SK-N-SH (cell line): ENCODE measurements at regions not wholly inside any gene's neighbourhood (a gene's known extent, or its start where the extent isn't known, plus 50 kb on each side); places are given as distances from the start of the nearest gene placed in this dataset.

ENCODE experiments used
- CTCF ChIA-PET: fragments of 300-600, 350-600 bp; formaldehyde crosslinking; extraction: SDS; loops from one replicate; lab custom pipeline; 2021; lab: Yijun Ruan, JAX
- POLR2A ChIA-PET: fragments of 350-600 bp; sonication (Branson Sonifier 250); formaldehyde crosslinking; extraction: SDS; loops from one replicate; lab custom pipeline; 2020; ENCODE audit warnings: antibody characterized with exemption, inconsistent platforms; lab: Yijun Ruan, JAX
- DNase-seq: peaks from one replicate; pipeline ENCODE4 v3.0.0; 2012
- H2AFZ ChIP-seq: fragments of 200-600 bp; sonication (generic); 2 replicates; pipeline ENCODE4 v1.8.1; 2016; ENCODE audit warnings: antibody characterized with exemption, mild to moderate bottlenecking, low read depth
- H3F3A ChIP-seq: fragments of 200-600 bp; sonication (generic); replicated peaks from 2 replicates; pipeline ENCODE3; 2016; ENCODE audit warnings: antibody characterized with exemption, mild to moderate bottlenecking; ENCODE audit not compliant: insufficient read depth
- H3K27ac ChIP-seq, 2 experiments: fragments of 200-500 bp in 1 of 2; fragments of 200-600 bp in 1 of 2; sonication (Bioruptor generic) in 1 of 2; sonication (generic), shearing (Covaris generic) in 1 of 2; 2 replicates each; pipeline versions ENCODE4 v1.5.1 to v1.6.1; 2014 to 2016; ENCODE audit warnings: low read depth in 2 of 2, inconsistent platforms in 1 of 2, low read length in 1 of 2, mild to moderate bottlenecking in 1 of 2, mixed read lengths in 1 of 2
- H3K27me3 ChIP-seq: fragments of 200-600 bp; sonication (generic), shearing (Covaris generic); 2 replicates; pipeline ENCODE4 v1.6.1; 2016; ENCODE audit warnings: mixed run types; ENCODE audit not compliant: insufficient read depth
- H3K36me3 ChIP-seq, 2 experiments: fragments of 200-500 bp in 1 of 2; fragments of 200-600 bp in 1 of 2; sonication (Bioruptor generic) in 1 of 2; sonication (generic) in 1 of 2; replicated peaks in 1 of 2; 2 replicates each; pipeline versions ENCODE3 to v1.5.1; 2014 to 2016; ENCODE audit warnings: low read length in 1 of 2, mild to moderate bottlenecking in 1 of 2; ENCODE audit not compliant: insufficient read depth in 2 of 2, control insufficient read depth in 1 of 2
- H3K4me1 ChIP-seq, 2 experiments: fragments of 200-500 bp in 1 of 2; fragments of 200-600 bp in 1 of 2; sonication (Bioruptor generic) in 1 of 2; sonication (generic), shearing (Covaris generic) in 1 of 2; 2 replicates each; pipeline versions ENCODE4 v1.5.1 to v1.6.1; 2014 to 2016; ENCODE audit warnings: low read depth in 1 of 2, low read length in 1 of 2, mixed run types in 1 of 2; ENCODE audit not compliant: insufficient read depth in 2 of 2, control insufficient read depth in 1 of 2
- H3K4me2 ChIP-seq: fragments of 200-600 bp; sonication (generic), shearing (Covaris generic); 2 replicates; pipeline ENCODE4 v1.6.1; 2017; ENCODE audit warnings: mixed run types
- H3K4me3 ChIP-seq, 2 experiments: fragments of 200-500 bp in 1 of 2; fragments of 200-600 bp in 1 of 2; sonication (Bioruptor generic) in 1 of 2; sonication (generic), shearing (Covaris generic) in 1 of 2; 2 replicates each; pipeline versions ENCODE4 v1.5.1 to v1.8.1; 2014 to 2016; ENCODE audit warnings: low read depth in 2 of 2, inconsistent platforms in 1 of 2, low read length in 1 of 2, mild to moderate bottlenecking in 1 of 2, mixed read lengths in 1 of 2, moderate library complexity in 1 of 2
- H3K79me2 ChIP-seq: fragments of 200-600 bp; sonication (generic); 2 replicates; pipeline ENCODE4 v1.8.1; 2017; ENCODE audit warnings: mild to moderate bottlenecking; ENCODE audit not compliant: insufficient read depth
- H3K9ac ChIP-seq: fragments of 200-600 bp; sonication (generic); 2 replicates; pipeline ENCODE4 v1.6.1; 2017; ENCODE audit warnings: mixed run types
- H3K9me2 ChIP-seq: fragments of 200-600 bp; sonication (generic); 2 replicates; pipeline ENCODE4 v1.6.1; 2017; ENCODE audit warnings: mixed run types
- H3K9me3 ChIP-seq: fragments of 200-600 bp; sonication (generic); 2 replicates; pipeline ENCODE4 v1.6.1; 2017; ENCODE audit warnings: mixed run types, mild to moderate bottlenecking, moderate library complexity
- H4K20me1 ChIP-seq: fragments of 200-600 bp; sonication (generic); 2 replicates; pipeline ENCODE4 v1.6.1; 2017; ENCODE audit warnings: mild to moderate bottlenecking, mixed run types; ENCODE audit not compliant: insufficient read depth
- CTCF ChIP-seq: fragments of 200-600 bp; sonication (generic); IDR thresholded peaks from 2 replicates; pipeline ENCODE4 v1.6.1; 2017; ENCODE audit warnings: antibody characterized with exemption, mild to moderate bottlenecking, moderate library complexity
- EP300 ChIP-seq, 2 experiments: IDR thresholded peaks; 2 replicates each; pipeline versions ENCODE4 v1.4.0 to v1.6.1; 2012; ENCODE audit warnings: borderline replicate concordance in 1 of 2, low read depth in 1 of 2, low read length in 1 of 2
- FOSL2 ChIP-seq: IDR thresholded peaks from 2 replicates; pipeline ENCODE4 v1.4.0; 2012; ENCODE audit warnings: low read depth, mild to moderate bottlenecking, moderate library complexity, borderline replicate concordance
- JUND ChIP-seq: IDR thresholded peaks from 2 replicates; pipeline ENCODE4 v1.4.0; 2012
- MEF2A ChIP-seq: IDR thresholded peaks from 2 replicates; pipeline ENCODE4 v1.4.0; 2012; ENCODE audit warnings: low read depth, borderline replicate concordance
- NFIC ChIP-seq: IDR thresholded peaks from 2 replicates; pipeline ENCODE4 v1.4.0; 2012; ENCODE audit warnings: borderline replicate concordance
- NRF1 ChIP-seq: IDR thresholded peaks from 2 replicates; pipeline ENCODE4 v1.6.1; 2012; ENCODE audit warnings: low read depth, mild to moderate bottlenecking, low read length
- RAD21 ChIP-seq: IDR thresholded peaks from 2 replicates; pipeline ENCODE4 v1.6.1; 2012; ENCODE audit warnings: mild to moderate bottlenecking, low read length
- RFX5 ChIP-seq: IDR thresholded peaks from 2 replicates; pipeline ENCODE4 v1.6.1; 2012; ENCODE audit warnings: mild to moderate bottlenecking, improper control_type of control experiment, low read length
- RXRA ChIP-seq: IDR thresholded peaks from 2 replicates; pipeline ENCODE4 v1.4.0; 2012; ENCODE audit warnings: low read depth, mild to moderate bottlenecking, borderline replicate concordance
- TAF1 ChIP-seq: IDR thresholded peaks from 2 replicates; pipeline ENCODE4 v1.6.1; 2012; ENCODE audit warnings: low read depth, mild to moderate bottlenecking, low read length, moderate library complexity, borderline replicate concordance
- TCF12 ChIP-seq: IDR thresholded peaks from 2 replicates; pipeline ENCODE4 v1.4.0; 2012
- YY1 ChIP-seq: IDR thresholded peaks from 2 replicates; pipeline ENCODE4 v1.4.0; 2012; ENCODE audit warnings: low read depth, mild to moderate bottlenecking
- WGBS: methylation state at CpG from one replicate; pipeline ENCODE4 v1.1.6; 2017; ENCODE audit warnings: low lambda C conversion rate; 5-methylcytosine and 5-hydroxymethylcytosine counted together
- TF ChIP-seq, protein P1 (sequence below): fragments of 150-350 bp; IDR thresholded peaks from 2 replicates; pipeline ENCODE4 v1.6.1; 2017; ENCODE audit warnings: antibody characterized with exemption, low read length, low read depth, borderline replicate concordance
- TF ChIP-seq, protein P2 (sequence below): IDR thresholded peaks from 2 replicates; pipeline ENCODE4; 2012
- TF ChIP-seq, protein P3 (sequence below): IDR thresholded peaks from 2 replicates; pipeline ENCODE4 v1.4.0; 2012; ENCODE audit warnings: low read depth

DNA sequence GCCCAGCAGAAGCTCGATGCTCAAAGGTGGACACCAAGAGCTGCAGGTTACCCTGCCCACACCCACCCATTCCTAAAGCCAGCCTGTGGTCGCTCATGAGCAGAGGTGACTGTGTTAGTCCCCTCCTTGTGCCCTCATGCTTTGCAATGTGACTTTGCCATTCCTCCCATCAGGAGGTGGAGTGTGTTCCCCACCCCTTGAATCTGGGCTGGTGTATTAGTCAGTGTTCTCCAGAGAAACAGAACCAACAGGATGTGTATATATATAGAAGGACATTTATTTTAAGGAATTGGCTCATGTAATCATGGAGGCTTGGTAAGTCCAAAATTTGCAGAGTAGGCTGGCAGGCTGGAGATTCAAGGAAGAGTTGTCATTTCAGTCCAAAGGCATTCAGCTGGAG is 54.4 kb upstream of the RNF24 start:
- Histone ChIP-seq H3K36me3 (no peaks in the 10 kb centered on the region), H3F3A (peaks cover 25% of the 10 kb centered on the region), H3K27ac (peak overlapping the region in 1 of 2 experiments; percentile 69; a peak in 2 of 4 replicates)
- CTCF ChIA-PET = interaction anchor here (1.3 to 10.1 kb wide), 4 partner anchors 14 to 215 kb away, joined by 3 to 82 read pairs (median 6); no protein-coding TSS in a partner anchor
- no peak for TF ChIP-seq NRF1
- no peak for TF ChIP-seq RFX5
- TF ChIP-seq YY1 = no peak
- peak; percentile 28; the same call in 1 of the 2 replicates for TF ChIP-seq MEF2A
- TF ChIP-seq, all 33 proteins: peak for 1
- Histone ChIP-seq H3K4me1 (peaks cover 10 to 31% of the 10 kb centered on the region in 2 experiments), H3K79me2 (no peaks in the 10 kb centered on the region; the same call in 1 of the 2 replicates), H3K4me2 (0 out of 2 replicates have a peak overlapping the region, but pooled peaks have one; percentile 1), H2AFZ (no peak overlapping the region; the same call in 1 of the 2 replicates), H3K9ac (no peak overlapping the region; the same call in 1 of the 2 replicates), H4K20me1 (no peaks in the 10 kb centered on the region), H3K9me2 (no peaks in the 10 kb centered on the region), H3K9me3 (no peaks in the 10 kb centered on the region), H3K27me3 (no peaks in the 10 kb centered on the region), H3K4me3 (no peak overlapping the region)
- no peak for DNase-seq
- WGBS = no CpG with 5 or more reads among the region's 2 CpGs
- POLR2A ChIA-PET = no interaction called here

DNA sequence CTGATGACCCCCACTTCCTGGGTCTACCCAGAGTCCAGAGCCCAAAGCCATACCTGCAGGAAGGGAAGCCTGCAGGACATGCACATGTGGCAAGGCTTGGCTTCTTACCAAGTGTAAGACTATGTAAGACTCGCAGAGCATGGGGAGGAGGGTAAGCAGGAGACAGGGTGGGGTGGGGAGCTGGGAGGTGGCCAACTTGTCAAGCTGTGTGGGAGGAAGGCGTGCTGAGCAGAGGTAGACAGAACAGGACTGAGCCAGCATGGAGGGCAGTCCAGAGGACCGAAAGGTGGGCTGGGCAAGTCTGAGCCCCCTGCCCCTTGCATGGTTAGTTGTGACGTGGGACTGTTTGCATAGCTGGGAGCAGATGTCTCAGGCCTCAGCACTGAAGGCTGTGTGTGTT is 53.4 kb upstream of the RNF24 start:
- TF ChIP-seq, protein P1, sequence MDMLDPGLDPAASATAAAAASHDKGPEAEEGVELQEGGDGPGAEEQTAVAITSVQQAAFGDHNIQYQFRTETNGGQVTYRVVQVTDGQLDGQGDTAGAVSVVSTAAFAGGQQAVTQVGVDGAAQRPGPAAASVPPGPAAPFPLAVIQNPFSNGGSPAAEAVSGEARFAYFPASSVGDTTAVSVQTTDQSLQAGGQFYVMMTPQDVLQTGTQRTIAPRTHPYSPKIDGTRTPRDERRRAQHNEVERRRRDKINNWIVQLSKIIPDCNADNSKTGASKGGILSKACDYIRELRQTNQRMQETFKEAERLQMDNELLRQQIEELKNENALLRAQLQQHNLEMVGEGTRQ = no peak
- TF ChIP-seq NFIC (peak; percentile 25; the same call in 1 of the 2 replicates), RAD21 (no peak)
- Histone ChIP-seq H3K9me2 (no peaks in the 10 kb centered on the region), H3K36me3 (no peaks in the 10 kb centered on the region), H3K79me2 (no peaks in the 10 kb centered on the region; the same call in 1 of the 2 replicates), H4K20me1 (no peaks in the 10 kb centered on the region), H3K9ac (no peak overlapping the region), H2AFZ (no peak overlapping the region), H3F3A (peaks cover 33% of the 10 kb centered on the region), H3K4me1 (peaks cover 19 to 39% of the 10 kb centered on the region in 2 experiments), H3K4me3 (no peak overlapping the region), H3K9me3 (no peaks in the 10 kb centered on the region), H3K27me3 (no peaks in the 10 kb centered on the region), H3K4me2 (no peak overlapping the region), H3K27ac (no peak overlapping the region; a peak in 1 of 4 replicates)
- POLR2A ChIA-PET = no interaction called here
- DNase-seq = no peak
- CTCF ChIA-PET = interaction anchor here (0.9 to 10.1 kb wide), 2 partner anchors 10 to 15 kb away, joined by 4 to 82 read pairs; no protein-coding TSS in a partner anchor
- WGBS = 60% methylated on average over 4 of the region's 4 CpGs

DNA sequence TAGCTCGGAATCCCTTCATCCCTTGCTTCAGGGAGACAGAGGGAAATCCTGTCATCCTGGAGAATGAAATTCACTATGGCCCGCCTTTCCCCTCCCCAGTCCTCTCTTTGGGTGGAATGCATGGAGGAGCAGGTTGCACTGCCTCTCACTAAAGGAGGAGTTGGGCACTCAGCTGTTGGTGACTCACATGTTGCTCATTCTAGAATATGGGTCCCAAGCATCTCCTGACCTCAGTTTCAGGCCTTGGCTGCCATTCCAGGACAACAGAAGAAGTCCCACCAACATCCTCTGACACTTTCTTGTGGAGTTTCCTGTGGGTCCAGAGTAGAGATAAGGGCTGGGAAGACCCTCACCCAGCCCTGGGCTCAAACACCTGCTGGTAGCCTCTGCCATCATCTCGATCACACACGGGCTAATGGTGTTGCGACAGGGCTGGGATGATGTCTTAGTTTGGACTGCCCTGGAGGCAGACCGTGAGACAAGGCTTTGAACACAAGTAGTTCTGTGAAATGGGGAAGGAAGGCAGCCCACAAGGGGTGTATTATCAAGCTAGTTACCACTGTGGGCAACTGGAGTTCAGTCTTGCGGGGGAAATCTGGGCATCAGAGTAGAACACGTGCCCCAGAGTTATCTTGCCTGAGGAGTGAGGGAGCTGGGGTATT is 52.4 kb upstream of the RNF24 start:
- H3K27me3 ChIP-seq = no peaks in the 10 kb centered on the region
- ChIA-PET POLR2A (no interaction called here), CTCF (interaction anchor here (0.8 to 10.1 kb wide), 3 partner anchors 16 to 84 kb away, joined by 3 to 82 read pairs (median 4); no protein-coding TSS in a partner anchor)
- H3K4me3 ChIP-seq = no peak overlapping the region
- H3K4me2 ChIP-seq = peak overlapping the region; percentile 51
- H3K9me2 ChIP-seq = no peaks in the 10 kb centered on the region
- H3K9me3 ChIP-seq = no peaks in the 10 kb centered on the region
- H2AFZ ChIP-seq = no peak overlapping the region
- no peaks in the 10 kb centered on the region for H4K20me1 ChIP-seq
- peaks cover 19 to 43% of the 10 kb centered on the region in 2 experiments for H3K4me1 ChIP-seq
- DNase-seq = no peak
- WGBS = 90% methylated on average over 8 of the region's 8 CpGs
- peak overlapping the region in 1 of 2 experiments; percentile 94; a peak in 2 of 4 replicates for H3K27ac ChIP-seq
- H3K79me2 ChIP-seq = no peaks in the 10 kb centered on the region; the same call in 1 of the 2 replicates
- H3K36me3 ChIP-seq = no peaks in the 10 kb centered on the region
- H3F3A ChIP-seq = peaks cover 34% of the 10 kb centered on the region
- H3K9ac ChIP-seq = no peak overlapping the region
- TF ChIP-seq TCF12 (peak; percentile 71; the same call in 1 of the 2 replicates), TAF1 (no peak), NFIC (peak; percentile 53; the same call in 1 of the 2 replicates), FOSL2 (peak; percentile 87), RXRA (peak; percentile 41; the same call in 1 of the 2 replicates), JUND (peak; percentile 77), CTCF (no peak), EP300 (IDR thresholded peaks at IDR 0.05; ENCODE audit: borderline replicate concordance in 1 of 2, low read depth in 1 of 2, low read length in 1 of 2) (peak in 1 of 2 experiments; percentile 33; a peak in 1 of 4 replicates)
- TF ChIP-seq, protein P2, sequence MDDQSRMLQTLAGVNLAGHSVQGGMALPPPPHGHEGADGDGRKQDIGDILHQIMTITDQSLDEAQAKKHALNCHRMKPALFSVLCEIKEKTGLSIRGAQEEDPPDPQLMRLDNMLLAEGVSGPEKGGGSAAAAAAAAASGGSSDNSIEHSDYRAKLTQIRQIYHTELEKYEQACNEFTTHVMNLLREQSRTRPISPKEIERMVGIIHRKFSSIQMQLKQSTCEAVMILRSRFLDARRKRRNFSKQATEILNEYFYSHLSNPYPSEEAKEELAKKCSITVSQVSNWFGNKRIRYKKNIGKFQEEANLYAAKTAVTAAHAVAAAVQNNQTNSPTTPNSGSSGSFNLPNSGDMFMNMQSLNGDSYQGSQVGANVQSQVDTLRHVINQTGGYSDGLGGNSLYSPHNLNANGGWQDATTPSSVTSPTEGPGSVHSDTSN = peak; percentile 77
- TF ChIP-seq, protein P3, sequence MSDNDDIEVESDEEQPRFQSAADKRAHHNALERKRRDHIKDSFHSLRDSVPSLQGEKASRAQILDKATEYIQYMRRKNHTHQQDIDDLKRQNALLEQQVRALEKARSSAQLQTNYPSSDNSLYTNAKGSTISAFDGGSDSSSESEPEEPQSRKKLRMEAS = peak; percentile 54; the same call in 1 of the 2 replicates
